ENCODE measurements at regions not wholly inside any gene's neighbourhood (a gene's known extent, or its start where the extent isn't known, plus 50 kb on each side); places are given as distances from the start of the nearest gene placed in this dataset.

GRCh38 chr13:83710133-83710515 is 172.2 kb downstream of the SLITRK1 start:
- TF ChIP-seq, protein P1, sequence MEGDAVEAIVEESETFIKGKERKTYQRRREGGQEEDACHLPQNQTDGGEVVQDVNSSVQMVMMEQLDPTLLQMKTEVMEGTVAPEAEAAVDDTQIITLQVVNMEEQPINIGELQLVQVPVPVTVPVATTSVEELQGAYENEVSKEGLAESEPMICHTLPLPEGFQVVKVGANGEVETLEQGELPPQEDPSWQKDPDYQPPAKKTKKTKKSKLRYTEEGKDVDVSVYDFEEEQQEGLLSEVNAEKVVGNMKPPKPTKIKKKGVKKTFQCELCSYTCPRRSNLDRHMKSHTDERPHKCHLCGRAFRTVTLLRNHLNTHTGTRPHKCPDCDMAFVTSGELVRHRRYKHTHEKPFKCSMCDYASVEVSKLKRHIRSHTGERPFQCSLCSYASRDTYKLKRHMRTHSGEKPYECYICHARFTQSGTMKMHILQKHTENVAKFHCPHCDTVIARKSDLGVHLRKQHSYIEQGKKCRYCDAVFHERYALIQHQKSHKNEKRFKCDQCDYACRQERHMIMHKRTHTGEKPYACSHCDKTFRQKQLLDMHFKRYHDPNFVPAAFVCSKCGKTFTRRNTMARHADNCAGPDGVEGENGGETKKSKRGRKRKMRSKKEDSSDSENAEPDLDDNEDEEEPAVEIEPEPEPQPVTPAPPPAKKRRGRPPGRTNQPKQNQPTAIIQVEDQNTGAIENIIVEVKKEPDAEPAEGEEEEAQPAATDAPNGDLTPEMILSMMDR (IDR thresholded peaks at IDR 0.05) = no peak
- no peak for ATAC-seq (ENCODE audit: low FRiP score)
- DNase-seq (ENCODE audit: low spot score) = no peak

- TF ChIP-seq, protein P1 (IDR thresholded peaks at IDR 0.05) = no peak
- no peak for DNase-seq (ENCODE audit: low spot score)
- ATAC-seq (ENCODE audit: low FRiP score) = no peak
Observed at GRCh38 chr13:83709426-83710132, 172.7 kb downstream of the SLITRK1 start.

DNA sequence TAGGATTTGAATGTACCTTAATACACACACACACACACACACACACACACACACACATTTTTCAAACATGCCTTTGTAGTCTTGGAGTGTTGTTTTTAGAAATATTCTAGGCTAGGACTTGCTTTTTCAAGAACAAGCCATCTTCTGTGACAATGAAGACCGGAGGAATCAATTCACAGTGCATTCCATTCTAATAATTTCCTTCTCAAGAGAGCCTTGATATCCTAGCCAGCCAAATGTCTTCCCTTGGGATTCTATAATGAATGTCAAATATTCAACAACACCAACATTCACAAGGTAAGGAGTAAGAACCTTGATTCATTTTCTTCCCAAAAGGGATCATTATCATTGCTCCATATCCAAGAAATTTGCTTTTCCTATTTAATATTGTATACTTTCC is 180.3 kb downstream of the SLITRK1 start:
- ATAC-seq (ENCODE audit: low FRiP score) (no peak), DNase-seq (ENCODE audit: low spot score) (no peak)
- TF ChIP-seq, protein P1 (IDR thresholded peaks at IDR 0.05) = no peak

GRCh38 chr13:83692800-83693199 is 189.5 kb downstream of the SLITRK1 start:
- ATAC-seq (ENCODE audit: low FRiP score) (no peak), DNase-seq (ENCODE audit: low spot score) (no peak)
- TF ChIP-seq, protein P1 (IDR thresholded peaks at IDR 0.05) = no peak

DNA sequence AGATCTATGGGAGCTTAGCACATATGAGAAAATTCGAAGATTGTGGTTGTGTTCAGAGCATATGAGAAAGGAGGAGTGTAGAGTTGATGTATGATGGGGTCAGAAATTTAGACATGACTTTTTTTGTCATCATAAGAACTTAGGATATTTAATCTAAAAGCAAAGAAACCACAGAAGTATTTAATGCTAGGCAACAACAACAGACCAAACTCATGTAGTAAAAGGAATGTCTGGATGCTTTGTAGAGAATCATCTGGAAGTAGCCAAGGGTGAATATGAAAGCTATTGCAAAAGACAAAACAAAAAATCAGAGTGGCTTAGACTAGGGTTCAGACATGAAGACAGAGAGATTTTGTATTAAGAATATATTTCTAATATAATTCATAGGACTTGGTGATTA is 190.3 kb downstream of the SLITRK1 start:
- TF ChIP-seq, protein P1 (IDR thresholded peaks at IDR 0.05) = no peak
- no peak for ATAC-seq (ENCODE audit: low FRiP score)
- no peak for DNase-seq (ENCODE audit: low spot score)

GRCh38 chr13:83681547-83681946 is 200.7 kb downstream of the SLITRK1 start:
- no peak for DNase-seq (ENCODE audit: low spot score)
- TF ChIP-seq, protein P1 (IDR thresholded peaks at IDR 0.05) = no peak
- no peak for ATAC-seq (ENCODE audit: low FRiP score)

DNA sequence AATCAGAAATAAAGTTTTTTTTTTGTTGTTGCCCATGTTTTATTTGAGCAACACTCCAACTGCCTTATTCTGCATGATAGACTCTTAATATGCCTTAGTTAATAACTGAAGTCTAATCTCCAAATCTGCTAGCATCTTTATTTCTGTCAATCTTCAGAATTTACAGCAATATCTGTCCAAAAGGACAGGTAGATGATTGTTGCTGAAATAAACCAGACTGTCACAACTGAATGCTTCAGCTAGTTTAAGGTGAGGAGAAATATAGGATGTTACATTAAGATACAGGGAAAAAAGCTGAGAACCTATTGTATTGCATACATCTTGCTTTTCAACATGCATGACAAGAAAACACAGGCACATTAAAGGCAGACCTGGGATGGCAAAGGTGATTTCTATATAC is 204.3 kb downstream of the SLITRK1 start:
- DNase-seq (ENCODE audit: low spot score) (no peak), ATAC-seq (ENCODE audit: low FRiP score) (no peak)
- TF ChIP-seq, protein P1 (IDR thresholded peaks at IDR 0.05) = no peak

Data from omental fat pad (tissue), 3 donors.